HG03558 (cell line): ENCODE measurements at regions not wholly inside any gene's neighbourhood (a gene's known extent, or its start where the extent isn't known, plus 50 kb on each side); places are given as distances from the start of the nearest gene placed in this dataset.
"Not testable (repeated sequence)": the region's sequence is repeated elsewhere in the genome, so short reads cannot be mapped to it uniquely, and the experiment has no call there.

Source experiments
- ATAC-seq: cut with Tn5 transposase; IDR thresholded peaks from one replicate; pipeline ENCODE4 v1.9.1; 2021; ENCODE audit warnings: moderate number of reproducible peaks; ENCODE audit not compliant: unreplicated experiment; ENCODE audit errors: extremely low read depth

DNA sequence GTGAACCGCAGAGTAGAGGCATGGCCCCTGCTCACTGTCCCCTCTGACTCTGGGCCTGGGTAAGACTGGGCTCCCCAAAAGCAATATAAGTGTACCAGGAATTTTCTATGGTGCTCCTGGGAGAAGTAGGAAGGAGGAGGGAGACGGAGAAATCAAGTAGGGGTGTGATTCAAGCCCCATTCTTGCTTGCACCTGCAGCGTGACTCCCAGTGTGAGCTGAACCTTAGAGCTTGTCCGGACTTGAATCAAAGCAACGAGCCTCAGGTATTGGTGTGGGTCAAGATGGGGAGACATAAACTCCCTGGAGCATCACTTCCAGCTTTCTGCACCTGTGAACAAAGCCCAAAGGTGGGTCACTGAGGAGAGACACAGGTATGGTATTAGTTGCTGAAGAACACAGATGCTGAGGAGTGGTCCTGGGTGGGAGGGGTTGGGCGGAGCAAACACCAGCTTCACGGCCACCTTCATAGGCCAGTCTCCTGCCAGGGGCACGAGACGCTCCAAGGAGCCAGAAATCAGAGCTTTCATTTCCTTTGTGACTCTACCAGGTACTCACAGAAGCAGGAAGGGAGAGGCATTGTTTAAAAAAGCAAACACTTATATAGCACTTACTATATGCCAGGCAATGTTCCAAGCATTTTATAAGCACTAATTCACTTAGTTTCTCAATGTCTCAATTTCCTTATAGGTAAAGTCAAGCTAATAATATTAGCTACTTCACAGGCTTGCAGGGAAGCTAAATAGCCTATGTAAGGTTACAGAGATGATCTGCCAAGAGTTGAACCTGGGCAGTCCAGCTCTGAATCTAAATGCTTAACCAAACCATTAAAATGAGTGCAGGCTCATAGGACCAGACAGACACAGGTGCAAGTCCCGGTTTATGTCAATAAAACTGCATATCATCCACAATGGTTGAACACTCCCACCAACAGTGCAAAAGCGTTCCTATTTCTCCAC, 775.3 kb downstream of the UQCRFS1 start:
- no peak for ATAC-seq

DNA sequence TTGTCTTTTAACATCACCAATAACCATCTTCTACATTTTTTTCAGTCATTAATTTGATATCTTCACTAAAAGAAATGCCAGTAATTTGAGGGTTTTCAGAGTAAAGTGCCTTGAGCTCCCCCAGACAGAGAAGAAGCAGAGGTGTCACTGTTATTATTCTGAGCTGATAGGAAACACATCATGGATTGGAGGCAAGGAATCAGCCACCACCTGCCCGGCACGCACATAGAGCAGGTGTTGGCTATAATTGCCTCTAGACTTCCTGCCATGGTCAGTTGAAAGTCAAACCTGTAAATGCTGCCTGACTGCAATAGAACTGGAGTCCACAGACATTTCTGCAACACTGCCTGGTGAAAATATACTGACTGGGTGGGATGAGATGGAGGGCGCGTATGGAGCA, 776.6 kb downstream of the UQCRFS1 start:
- no peak for ATAC-seq

DNA sequence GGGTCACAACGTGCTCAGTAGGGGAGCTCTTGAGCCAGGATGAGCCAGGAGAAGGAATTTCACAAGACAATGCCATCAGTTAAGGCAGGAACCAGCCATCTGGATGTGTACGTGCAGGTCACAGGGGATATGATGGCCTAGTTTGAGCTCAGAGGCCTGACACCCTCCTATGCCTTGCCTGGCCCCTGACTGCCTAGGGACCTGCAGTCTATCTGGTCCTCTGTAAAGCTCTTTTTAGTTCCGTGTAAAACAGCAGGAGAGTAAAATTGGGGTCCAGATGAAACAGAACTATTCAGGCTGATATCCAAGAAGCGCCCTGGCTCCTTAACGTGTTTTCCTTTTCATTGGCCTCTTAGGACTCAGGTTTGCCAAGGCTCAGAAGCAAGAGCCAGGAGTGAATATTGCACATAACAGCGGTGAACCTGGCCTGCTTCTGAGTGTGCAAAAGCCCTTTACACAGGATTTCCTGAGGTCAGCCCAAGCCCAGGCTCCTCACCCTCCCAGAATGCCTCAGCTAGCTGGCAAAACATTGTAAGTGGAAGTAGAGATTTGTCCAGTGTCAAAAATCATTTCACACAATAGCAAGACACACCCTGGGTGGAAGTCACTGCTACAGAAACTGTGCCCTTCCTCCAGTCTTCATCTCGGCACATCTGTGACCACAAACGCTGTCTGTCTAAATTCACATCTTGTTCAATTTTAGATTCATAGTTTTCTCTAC, 777.2 kb downstream of the UQCRFS1 start:
- no peak for ATAC-seq

DNA sequence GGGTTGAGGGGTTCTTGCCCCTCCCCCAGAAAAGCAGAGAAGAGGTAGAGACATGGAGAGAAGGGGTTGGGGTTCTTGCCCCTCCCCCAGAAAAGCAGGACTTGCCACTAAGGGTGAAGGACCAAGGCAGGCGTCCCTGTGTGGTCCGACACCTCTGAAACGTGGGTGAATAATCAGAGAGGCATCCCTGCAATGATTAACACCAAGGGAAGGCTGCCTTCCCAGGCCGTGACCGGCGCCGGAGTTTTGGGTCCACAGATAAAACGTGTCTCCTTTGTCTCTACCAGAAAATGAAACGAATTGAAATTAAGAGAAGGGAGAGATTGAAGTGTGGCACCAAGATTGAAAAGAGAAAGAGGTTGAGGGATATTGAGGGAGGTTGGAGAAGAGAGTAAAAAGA, 778.2 kb downstream of the UQCRFS1 start:
- ATAC-seq, result not testable (repeated sequence)

DNA sequence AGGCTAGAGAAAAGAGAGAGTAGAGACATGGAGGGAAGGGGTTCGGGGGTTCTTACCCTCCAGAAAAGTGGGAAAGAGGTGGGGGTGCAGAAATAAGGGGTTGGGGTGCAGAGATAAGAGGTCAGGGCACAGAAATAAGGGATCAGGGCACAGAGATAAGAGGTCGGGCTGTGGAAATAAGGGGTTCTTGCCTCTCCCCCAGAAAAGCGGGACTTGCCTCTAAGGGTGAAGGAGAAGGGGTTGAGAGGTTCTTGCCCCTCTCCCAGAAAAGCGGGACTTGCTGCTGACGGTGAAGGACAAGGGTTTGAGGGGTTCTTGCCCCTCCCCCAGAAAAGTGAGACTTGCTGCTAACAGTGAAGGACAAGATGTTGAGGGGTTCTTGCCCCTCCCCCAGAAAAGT, 778.6 kb downstream of the UQCRFS1 start:
- not testable (repeated sequence) for ATAC-seq

DNA sequence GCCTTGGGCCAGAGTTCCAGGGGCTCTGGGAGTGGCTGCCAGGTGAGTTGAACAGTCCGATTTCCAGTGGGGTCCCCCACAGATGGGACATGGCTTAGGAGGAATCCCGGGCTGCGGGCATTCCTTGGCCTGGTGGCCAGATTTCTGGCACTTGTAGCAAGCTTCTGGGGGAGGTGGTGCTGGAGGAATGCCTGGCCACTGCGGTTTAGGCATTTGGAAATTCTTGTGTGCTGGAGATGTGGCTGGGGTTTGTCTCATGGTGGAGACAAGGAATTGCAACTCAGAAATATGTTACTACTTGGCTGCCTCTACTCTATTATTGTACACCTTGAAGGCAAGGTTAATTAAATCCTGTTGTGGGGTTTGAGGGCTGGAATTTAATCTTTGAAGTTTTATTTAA, 779.8 kb downstream of the UQCRFS1 start:
- not testable (repeated sequence) for ATAC-seq

DNA sequence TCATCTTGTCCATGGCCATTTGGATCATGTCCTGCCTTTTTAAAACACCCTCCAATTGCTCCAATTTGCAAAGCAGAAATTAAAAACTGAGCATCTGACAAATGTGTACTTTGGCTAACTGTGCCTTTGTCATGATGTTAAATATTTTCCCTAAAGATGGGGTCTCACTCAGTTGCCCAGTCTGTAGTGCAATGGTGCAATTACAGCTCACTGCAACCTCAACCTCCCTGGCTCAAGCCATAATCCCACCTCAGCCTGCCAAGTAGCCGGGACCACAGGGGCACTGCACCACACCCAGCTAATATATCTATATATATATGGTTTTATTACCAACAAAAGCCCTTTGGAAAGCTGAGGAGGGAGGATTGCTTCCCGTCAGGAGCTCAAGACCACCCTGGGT, 782.7 kb downstream of the UQCRFS1 start:
- ATAC-seq, result no peak

DNA sequence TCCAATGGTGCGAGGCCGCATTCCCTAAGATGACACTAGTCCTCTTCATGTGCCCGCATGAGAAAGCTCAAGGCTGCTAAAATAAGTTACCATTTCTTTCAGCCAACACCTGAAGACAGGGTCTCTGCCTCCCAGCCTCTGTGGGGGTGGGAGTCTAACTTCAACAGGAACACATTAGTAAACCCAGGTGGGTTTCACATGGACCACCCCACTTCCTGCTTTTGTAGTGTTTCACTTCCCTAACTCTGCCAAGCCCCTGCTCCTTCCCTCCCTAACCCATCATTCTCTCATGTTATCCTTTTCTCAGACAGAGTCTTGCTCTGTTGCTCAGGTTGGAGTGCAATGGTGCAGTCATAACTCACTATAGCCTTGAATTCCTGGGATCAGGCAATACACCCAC, 783.6 kb downstream of the UQCRFS1 start:
- ATAC-seq, result no peak

DNA sequence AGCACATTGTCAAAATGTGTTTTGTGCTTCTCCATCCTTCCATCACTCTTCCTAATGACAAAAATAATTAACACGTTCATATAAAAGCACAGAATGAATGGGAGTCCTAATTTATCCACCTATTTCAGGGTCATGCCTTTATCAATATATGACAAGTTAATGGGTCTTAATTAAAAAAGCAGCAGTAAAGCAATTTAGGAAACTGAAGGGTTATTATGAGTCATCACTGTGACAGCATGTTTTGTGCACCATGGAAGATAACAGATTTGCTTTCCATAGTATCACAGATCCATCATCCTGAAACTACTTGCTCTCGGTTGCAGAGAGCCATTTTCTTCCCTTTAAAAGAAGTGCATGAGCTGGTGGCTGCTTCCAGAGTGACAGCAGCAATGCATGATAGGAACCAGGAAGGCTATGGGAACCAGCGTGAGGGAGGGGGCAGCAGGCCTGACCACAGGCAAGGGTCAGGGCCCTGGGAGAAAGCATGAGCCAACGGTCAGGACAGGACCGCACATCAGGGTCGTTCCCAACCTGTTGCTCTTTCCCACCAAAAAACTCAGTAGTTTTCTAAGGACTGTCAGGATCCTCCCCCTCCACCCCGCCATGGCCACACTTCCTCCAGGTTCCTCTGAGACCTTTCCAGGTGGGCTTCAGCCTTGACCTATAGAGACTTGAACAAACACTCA, 784.1 kb downstream of the UQCRFS1 start:
- no peak for ATAC-seq

DNA sequence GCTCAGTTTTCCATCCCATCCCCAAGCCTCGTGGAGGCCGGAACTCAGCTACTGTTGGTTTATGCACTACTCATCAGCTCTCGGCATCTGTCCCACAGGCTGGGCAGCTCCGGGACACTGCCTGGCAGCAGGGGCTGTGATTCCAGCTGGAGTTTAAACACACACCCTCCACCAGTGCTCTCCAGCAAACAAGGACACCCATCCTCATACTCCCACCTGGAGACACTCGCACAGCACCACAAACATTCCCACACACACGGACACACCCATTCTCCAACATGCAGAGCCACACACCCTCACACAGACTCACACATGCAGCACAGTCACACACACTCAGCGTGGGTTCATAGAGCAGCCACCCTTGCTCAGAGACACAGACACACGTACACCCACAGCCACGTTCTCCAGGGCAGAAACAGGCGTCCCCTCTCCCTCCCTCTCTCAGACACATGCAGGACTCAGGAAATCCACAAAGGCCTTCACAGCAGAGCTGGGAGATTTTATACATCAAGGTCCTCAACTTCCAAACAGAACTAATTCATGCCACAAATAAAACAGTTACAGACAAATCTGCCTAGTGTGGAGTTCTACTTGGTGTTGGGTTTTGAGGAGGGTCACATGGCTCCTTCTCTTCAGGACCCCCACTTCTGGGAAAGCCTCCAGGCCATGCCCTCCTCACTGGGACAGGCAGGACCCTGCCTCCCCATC, 785.4 kb downstream of the UQCRFS1 start:
- ATAC-seq, result no peak

DNA sequence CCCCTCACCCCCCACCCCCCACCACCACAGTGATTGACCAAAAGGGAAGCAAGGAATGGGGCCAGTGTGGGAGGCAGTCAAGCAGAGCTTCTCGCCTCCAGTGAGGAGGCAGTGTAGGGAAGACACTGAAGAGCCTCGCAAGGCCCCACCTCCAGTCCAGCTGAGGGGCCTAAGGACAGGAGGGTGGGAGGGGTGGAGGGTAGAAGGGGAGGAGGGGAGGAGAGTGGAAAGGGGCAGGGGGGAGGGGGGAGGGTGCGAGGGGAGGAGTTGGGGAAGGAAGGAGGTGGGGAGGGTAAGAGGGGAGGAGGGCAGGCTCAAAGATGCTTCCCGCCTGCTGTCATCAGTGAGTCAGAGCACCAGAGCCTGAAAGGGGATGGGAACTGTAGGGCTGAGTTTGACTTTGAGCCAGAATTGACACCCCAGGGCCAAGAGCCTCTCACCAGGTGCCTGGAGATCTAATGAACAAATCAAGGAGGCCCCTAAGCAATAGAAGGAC, 786.2 kb downstream of the UQCRFS1 start:
- no peak for ATAC-seq

DNA sequence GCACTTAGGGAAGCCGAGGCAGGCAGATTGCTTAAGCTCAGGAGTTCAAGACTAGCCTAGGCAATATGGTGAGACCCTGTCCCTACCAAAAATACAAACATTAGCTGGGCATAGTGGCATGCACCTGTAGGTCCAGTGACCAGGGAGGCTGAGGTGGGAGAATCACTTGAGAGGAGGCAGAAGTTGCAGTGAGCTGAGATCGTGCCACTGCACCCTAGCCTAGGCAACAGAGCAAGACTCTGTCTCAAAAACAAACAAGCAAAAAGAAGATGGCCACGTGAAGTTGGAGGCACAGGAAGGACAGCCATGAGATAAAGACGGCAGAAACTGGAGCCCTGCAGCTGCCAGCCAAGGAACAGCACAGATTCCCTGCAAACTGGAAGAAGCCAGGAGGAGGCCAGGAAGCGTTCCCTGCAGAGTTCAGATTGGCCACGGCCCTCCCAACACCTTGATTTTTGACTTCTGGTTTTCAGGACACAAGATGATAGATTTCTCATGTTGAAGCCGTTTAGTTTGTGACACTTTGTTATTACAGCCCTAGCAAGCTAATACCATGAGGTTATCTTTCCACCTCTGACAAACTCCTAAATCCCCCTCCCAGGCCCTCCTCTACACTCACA, 786.7 kb downstream of the UQCRFS1 start:
- ATAC-seq, result no peak

DNA sequence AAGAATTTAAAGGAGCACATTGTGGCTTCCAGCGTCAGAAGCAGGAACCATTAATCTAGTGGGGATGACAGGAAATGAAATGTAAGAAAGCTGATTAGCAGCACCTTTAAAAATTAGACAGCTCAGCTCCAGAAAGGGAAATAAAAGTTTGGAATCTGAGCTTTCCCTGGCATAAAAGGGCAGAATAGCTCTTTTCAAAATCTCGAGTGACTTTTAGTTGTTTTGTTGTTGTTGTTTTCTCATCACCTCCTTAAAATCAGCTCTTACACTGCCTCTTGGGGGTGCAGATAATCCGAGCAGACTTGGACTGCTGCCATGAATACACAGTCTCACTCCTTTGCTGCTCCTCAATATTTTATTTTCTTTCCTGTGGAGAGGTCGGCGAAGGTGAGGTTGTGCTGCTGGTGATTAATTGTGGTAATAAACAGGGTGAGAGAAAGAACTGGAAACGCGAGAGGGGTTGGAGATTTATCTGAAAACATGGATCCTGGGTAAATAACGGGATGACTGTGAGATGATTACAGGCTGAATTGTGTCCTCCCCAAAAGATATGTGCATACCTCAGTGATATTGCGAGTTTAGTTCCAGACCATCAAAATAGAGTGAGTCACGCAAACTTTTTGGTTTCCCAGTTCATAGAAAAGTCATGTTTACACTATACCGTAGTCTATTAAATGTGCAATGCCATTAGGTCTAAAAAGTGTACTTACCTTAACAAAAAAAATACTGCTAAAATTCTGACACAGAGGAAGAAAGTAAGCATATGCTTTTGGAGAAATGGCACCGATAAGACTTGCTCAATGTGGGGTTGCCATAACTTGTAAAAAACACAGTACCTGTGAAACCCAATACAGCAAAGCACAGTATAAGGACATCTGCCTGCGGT, 787.7 kb downstream of the UQCRFS1 start:
- ATAC-seq, result no peak

DNA sequence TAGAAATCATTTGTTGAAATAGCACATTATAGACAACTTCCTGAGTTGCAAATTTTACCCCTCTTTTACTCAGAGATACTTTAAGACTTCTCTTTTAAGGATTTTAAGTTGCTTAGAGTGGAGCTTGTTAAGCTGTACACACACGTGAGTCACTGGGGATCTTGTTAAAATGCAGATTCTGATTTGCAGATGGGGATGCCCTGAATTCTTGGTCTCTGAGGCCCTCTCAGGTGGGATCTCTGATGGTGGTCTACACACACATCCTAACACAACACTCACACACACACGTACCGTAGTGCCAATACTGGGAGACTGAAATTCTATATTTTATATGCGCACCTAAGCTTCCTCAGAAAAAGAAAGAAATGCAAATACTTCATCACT, 788.3 kb downstream of the UQCRFS1 start:
- ATAC-seq, result no peak

DNA sequence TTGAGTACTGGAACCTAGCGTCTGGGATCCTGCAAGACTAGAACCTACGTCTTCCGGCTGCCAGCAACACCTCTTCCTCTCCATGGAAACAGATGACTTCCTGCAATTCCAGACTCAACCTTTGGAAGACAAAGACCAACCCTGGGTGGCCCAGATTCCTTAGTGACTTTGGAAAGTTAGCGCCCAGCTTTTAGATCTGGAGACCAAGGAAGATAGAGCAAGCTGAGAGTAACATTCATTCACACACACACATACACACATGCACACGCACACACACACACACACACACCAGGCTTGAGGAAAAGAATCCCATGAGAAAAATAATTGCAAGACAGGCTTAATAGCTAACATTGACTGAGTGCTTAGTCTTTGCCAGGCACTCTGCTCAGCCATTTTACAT, 788.9 kb downstream of the UQCRFS1 start:
- ATAC-seq, result no peak

DNA sequence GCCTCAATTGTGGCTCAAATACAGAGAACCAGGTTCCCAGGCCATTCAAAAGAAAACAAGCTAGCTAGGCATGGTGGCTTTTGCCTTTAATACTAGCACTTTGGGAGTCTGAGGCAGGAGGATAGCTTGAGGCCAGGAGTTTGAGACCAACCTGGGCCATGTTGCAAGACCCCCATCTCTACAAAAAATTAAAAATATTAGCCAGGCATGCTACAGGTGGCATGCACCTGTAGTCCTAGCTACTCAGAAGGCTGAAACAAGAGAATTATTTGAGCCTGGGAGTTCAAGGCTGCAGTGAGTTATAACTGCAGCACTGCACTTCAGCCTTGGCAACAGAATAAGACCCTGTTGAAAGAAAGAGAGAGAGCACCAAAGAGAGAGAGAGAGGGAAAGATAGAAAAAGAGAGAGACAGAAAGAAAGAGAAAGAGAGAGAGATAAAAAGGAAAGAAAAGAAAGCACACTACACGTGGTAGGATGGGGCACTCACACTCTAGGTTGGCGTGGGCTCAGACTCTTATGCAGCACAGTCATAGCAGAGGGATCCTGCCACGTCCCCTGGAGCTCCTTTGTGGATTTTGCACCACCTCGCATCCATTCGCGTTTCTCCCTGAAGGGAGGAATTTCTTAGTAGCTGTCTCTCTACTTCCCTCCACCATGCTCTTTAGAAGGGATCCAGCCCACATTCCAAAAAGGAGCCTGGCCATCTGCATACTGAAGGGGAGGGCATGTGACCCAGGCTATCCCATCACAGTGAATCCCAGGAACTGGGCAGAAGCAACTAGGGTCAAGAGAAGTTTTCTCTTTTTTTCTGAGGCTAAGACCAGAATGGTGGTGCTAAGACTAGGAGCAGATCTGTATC, 789.9 kb downstream of the UQCRFS1 start:
- ATAC-seq, result no peak

DNA sequence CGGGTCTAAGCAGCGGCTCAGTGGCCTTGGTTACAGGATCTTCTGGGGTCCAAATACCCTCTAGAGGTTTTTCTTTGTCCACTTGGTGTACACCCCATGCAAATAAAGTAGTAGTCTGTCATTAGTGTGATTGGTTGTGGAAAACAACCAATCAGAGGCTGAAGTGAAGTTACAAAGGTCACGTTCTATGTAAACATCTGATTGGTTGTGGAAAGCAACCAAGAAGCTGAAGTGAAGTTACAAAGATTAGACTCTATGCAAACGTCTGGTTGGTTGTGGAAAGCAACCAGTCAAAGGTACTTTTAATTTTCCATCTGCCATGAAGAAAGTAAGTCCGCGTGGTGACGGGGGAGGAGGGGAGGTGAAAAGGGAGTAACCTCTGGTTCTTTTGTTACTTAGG, 790.9 kb downstream of the UQCRFS1 start:
- ATAC-seq, result no peak
